SK-N-SH (cell line): ENCODE measurements at regions not wholly inside any gene's neighbourhood (a gene's known extent, or its start where the extent isn't known, plus 50 kb on each side); places are given as distances from the start of the nearest gene placed in this dataset.

Source experiments
- CTCF ChIA-PET: fragments of 300-600, 350-600 bp; formaldehyde crosslinking; extraction: SDS; loops from one replicate; lab custom pipeline; 2021; lab: Yijun Ruan, JAX
- POLR2A ChIA-PET: fragments of 350-600 bp; sonication (Branson Sonifier 250); formaldehyde crosslinking; extraction: SDS; loops from one replicate; lab custom pipeline; 2020; ENCODE audit warnings: antibody characterized with exemption, inconsistent platforms; lab: Yijun Ruan, JAX
- DNase-seq: peaks from one replicate; pipeline ENCODE4 v3.0.0; 2012
- H2AFZ ChIP-seq: fragments of 200-600 bp; sonication (generic); 2 replicates; pipeline ENCODE4 v1.8.1; 2016; ENCODE audit warnings: antibody characterized with exemption, mild to moderate bottlenecking, low read depth
- H3F3A ChIP-seq: fragments of 200-600 bp; sonication (generic); replicated peaks from 2 replicates; pipeline ENCODE3; 2016; ENCODE audit warnings: antibody characterized with exemption, mild to moderate bottlenecking; ENCODE audit not compliant: insufficient read depth
- H3K27ac ChIP-seq, 2 experiments: fragments of 200-500 bp in 1 of 2; fragments of 200-600 bp in 1 of 2; sonication (Bioruptor generic) in 1 of 2; sonication (generic), shearing (Covaris generic) in 1 of 2; 2 replicates each; pipeline versions ENCODE4 v1.5.1 to v1.6.1; 2014 to 2016; ENCODE audit warnings: low read depth in 2 of 2, inconsistent platforms in 1 of 2, low read length in 1 of 2, mild to moderate bottlenecking in 1 of 2, mixed read lengths in 1 of 2
- H3K27me3 ChIP-seq: fragments of 200-600 bp; sonication (generic), shearing (Covaris generic); 2 replicates; pipeline ENCODE4 v1.6.1; 2016; ENCODE audit warnings: mixed run types; ENCODE audit not compliant: insufficient read depth
- H3K36me3 ChIP-seq, 2 experiments: fragments of 200-500 bp in 1 of 2; fragments of 200-600 bp in 1 of 2; sonication (Bioruptor generic) in 1 of 2; sonication (generic) in 1 of 2; replicated peaks in 1 of 2; 2 replicates each; pipeline versions ENCODE3 to v1.5.1; 2014 to 2016; ENCODE audit warnings: low read length in 1 of 2, mild to moderate bottlenecking in 1 of 2; ENCODE audit not compliant: insufficient read depth in 2 of 2, control insufficient read depth in 1 of 2
- H3K4me1 ChIP-seq, 2 experiments: fragments of 200-500 bp in 1 of 2; fragments of 200-600 bp in 1 of 2; sonication (Bioruptor generic) in 1 of 2; sonication (generic), shearing (Covaris generic) in 1 of 2; 2 replicates each; pipeline versions ENCODE4 v1.5.1 to v1.6.1; 2014 to 2016; ENCODE audit warnings: low read depth in 1 of 2, low read length in 1 of 2, mixed run types in 1 of 2; ENCODE audit not compliant: insufficient read depth in 2 of 2, control insufficient read depth in 1 of 2
- H3K4me2 ChIP-seq: fragments of 200-600 bp; sonication (generic), shearing (Covaris generic); 2 replicates; pipeline ENCODE4 v1.6.1; 2017; ENCODE audit warnings: mixed run types
- H3K4me3 ChIP-seq, 2 experiments: fragments of 200-500 bp in 1 of 2; fragments of 200-600 bp in 1 of 2; sonication (Bioruptor generic) in 1 of 2; sonication (generic), shearing (Covaris generic) in 1 of 2; 2 replicates each; pipeline versions ENCODE4 v1.5.1 to v1.8.1; 2014 to 2016; ENCODE audit warnings: low read depth in 2 of 2, inconsistent platforms in 1 of 2, low read length in 1 of 2, mild to moderate bottlenecking in 1 of 2, mixed read lengths in 1 of 2, moderate library complexity in 1 of 2
- H3K79me2 ChIP-seq: fragments of 200-600 bp; sonication (generic); 2 replicates; pipeline ENCODE4 v1.8.1; 2017; ENCODE audit warnings: mild to moderate bottlenecking; ENCODE audit not compliant: insufficient read depth
- H3K9ac ChIP-seq: fragments of 200-600 bp; sonication (generic); 2 replicates; pipeline ENCODE4 v1.6.1; 2017; ENCODE audit warnings: mixed run types
- H3K9me2 ChIP-seq: fragments of 200-600 bp; sonication (generic); 2 replicates; pipeline ENCODE4 v1.6.1; 2017; ENCODE audit warnings: mixed run types
- H3K9me3 ChIP-seq: fragments of 200-600 bp; sonication (generic); 2 replicates; pipeline ENCODE4 v1.6.1; 2017; ENCODE audit warnings: mixed run types, mild to moderate bottlenecking, moderate library complexity
- H4K20me1 ChIP-seq: fragments of 200-600 bp; sonication (generic); 2 replicates; pipeline ENCODE4 v1.6.1; 2017; ENCODE audit warnings: mild to moderate bottlenecking, mixed run types; ENCODE audit not compliant: insufficient read depth
- CTCF ChIP-seq: fragments of 200-600 bp; sonication (generic); IDR thresholded peaks from 2 replicates; pipeline ENCODE4 v1.6.1; 2017; ENCODE audit warnings: antibody characterized with exemption, mild to moderate bottlenecking, moderate library complexity
- FOSL2 ChIP-seq: IDR thresholded peaks from 2 replicates; pipeline ENCODE4 v1.4.0; 2012; ENCODE audit warnings: low read depth, mild to moderate bottlenecking, moderate library complexity, borderline replicate concordance
- FOXJ3 ChIP-seq: sonication (generic); formaldehyde crosslinking; IDR thresholded peaks from 2 replicates; pipeline ENCODE4 v1.5.1; 2020; ENCODE audit warnings: mild to moderate bottlenecking, missing genetic modification reagents
- JUND ChIP-seq: IDR thresholded peaks from 2 replicates; pipeline ENCODE4 v1.4.0; 2012
- MEF2A ChIP-seq: IDR thresholded peaks from 2 replicates; pipeline ENCODE4 v1.4.0; 2012; ENCODE audit warnings: low read depth, borderline replicate concordance
- MXI1 ChIP-seq: IDR thresholded peaks from 2 replicates; pipeline ENCODE4 v1.6.1; 2012; ENCODE audit warnings: mild to moderate bottlenecking, low read depth, low read length, improper control_type of control experiment
- NFIC ChIP-seq: IDR thresholded peaks from 2 replicates; pipeline ENCODE4 v1.4.0; 2012; ENCODE audit warnings: borderline replicate concordance
- NRF1 ChIP-seq: IDR thresholded peaks from 2 replicates; pipeline ENCODE4 v1.6.1; 2012; ENCODE audit warnings: low read depth, mild to moderate bottlenecking, low read length
- POLR2AphosphoS5 ChIP-seq: IDR thresholded peaks from 2 replicates; pipeline ENCODE4 v1.6.1; 2012; ENCODE audit warnings: low read depth, low read length
- RAD21 ChIP-seq: IDR thresholded peaks from 2 replicates; pipeline ENCODE4 v1.6.1; 2012; ENCODE audit warnings: mild to moderate bottlenecking, low read length
- RCOR1 ChIP-seq: fragments of 150-350 bp; IDR thresholded peaks from 2 replicates; pipeline ENCODE4 v1.6.1; 2017; ENCODE audit warnings: antibody characterized with exemption, low read length
- REST ChIP-seq: IDR thresholded peaks from 2 replicates; pipeline ENCODE4 v1.6.1; 2012; ENCODE audit warnings: mild to moderate bottlenecking, low read depth, low read length, moderate library complexity
- TEAD4 ChIP-seq: IDR thresholded peaks from 2 replicates; pipeline ENCODE4 v1.4.0; 2012; ENCODE audit warnings: mild to moderate bottlenecking, borderline replicate concordance; ENCODE audit not compliant: insufficient read depth
- USF2 ChIP-seq: fragments of 150-350 bp; IDR thresholded peaks from 2 replicates; pipeline ENCODE4 v1.6.1; 2017; ENCODE audit warnings: antibody characterized with exemption, low read length, low read depth, borderline replicate concordance
- WGBS: methylation state at CpG from one replicate; pipeline ENCODE4 v1.1.6; 2017; ENCODE audit warnings: low lambda C conversion rate; 5-methylcytosine and 5-hydroxymethylcytosine counted together

- H3K4me1 ChIP-seq = no peaks in the 10 kb centered on the region; a peak in 1 of 4 replicates
- H3F3A ChIP-seq = no peaks in the 10 kb centered on the region
- no peak overlapping the region for H3K9ac ChIP-seq
- no peak overlapping the region for H3K4me2 ChIP-seq
- H2AFZ ChIP-seq = no peak overlapping the region
- H4K20me1 ChIP-seq = no peaks in the 10 kb centered on the region
- 50% methylated on average over 6 of the region's 6 CpGs for WGBS
- H3K4me3 ChIP-seq = no peak overlapping the region
- no peak for DNase-seq
- ChIA-PET POLR2A (no interaction called here), CTCF (no interaction called here)
- TF ChIP-seq MEF2A (no peak), TEAD4 (no peak), FOSL2 (peak; percentile 20; the same call in 1 of the 2 replicates), FOXJ3 (no peak), RCOR1 (no peak), POLR2AphosphoS5 (no peak), JUND (peak; percentile 24; the same call in 1 of the 2 replicates), USF2 (no peak), RAD21 (no peak), CTCF (peak; percentile 14; the same call in 1 of the 2 replicates), REST (no peak), NRF1 (no peak), MXI1 (no peak), NFIC (0 out of 2 replicates have a peak, but pooled peaks have one; percentile 11)
- no peaks in the 10 kb centered on the region for H3K9me2 ChIP-seq
- H3K36me3 ChIP-seq = no peaks in the 10 kb centered on the region
- no peak overlapping the region for H3K27ac ChIP-seq
- H3K9me3 ChIP-seq = no peaks in the 10 kb centered on the region
- H3K79me2 ChIP-seq = no peaks in the 10 kb centered on the region
- no peaks in the 10 kb centered on the region for H3K27me3 ChIP-seq
These were observed 373.7 kb upstream of the SALL1 start for GRCh38 chr16:51524555-51525373.
